Upper lobe of left lung (tissue), 4 donors: ENCODE measurements at regions not wholly inside any gene's neighbourhood (a gene's known extent, or its start where the extent isn't known, plus 50 kb on each side); places are given as distances from the start of the nearest gene placed in this dataset.

ENCODE experiments used
- POLR2A ChIP-seq, 4 donors: fragments of 450-650 bp; IDR thresholded peaks; one replicate each; pipeline ENCODE4 v1.5.1; 2016 to 2017; ENCODE audit warnings: antibody characterized with exemption in 4 of 4, mild to moderate bottlenecking in 2 of 4
- TF ChIP-seq, protein P1 (sequence below), 6 experiments: fragments of 450-650 bp in 4 of 6; fragments of 200-600 bp in 2 of 6; sonication (generic) in 2 of 6; IDR thresholded peaks; one replicate each; pipeline ENCODE4 v1.5.1; 2016 to 2019; ENCODE audit warnings: antibody characterized with exemption in 6 of 6

DNA sequence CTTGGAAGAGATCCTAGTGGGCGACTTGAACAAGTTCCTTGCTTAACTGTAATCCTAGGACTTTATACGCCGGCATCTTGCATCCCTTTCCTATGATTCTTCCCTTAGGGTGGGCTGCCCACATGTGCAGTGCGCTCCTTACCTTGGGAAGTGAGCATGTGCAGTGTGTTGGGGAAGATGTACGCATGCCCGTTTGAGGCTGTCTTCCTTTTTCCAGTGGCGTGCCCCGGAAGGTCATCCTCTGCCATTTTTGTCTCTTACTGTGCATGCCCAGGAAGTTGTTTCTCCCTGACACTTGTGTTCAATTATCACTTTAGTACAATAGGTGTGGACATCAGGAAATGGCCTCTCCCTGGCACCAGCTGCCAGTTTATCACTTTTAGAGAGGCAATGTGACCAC, 936.5 kb downstream of the TBC1D22A start:
- TF ChIP-seq POLR2A (IDR thresholded peaks at IDR 0.05): no peak
- TF ChIP-seq, protein P1, sequence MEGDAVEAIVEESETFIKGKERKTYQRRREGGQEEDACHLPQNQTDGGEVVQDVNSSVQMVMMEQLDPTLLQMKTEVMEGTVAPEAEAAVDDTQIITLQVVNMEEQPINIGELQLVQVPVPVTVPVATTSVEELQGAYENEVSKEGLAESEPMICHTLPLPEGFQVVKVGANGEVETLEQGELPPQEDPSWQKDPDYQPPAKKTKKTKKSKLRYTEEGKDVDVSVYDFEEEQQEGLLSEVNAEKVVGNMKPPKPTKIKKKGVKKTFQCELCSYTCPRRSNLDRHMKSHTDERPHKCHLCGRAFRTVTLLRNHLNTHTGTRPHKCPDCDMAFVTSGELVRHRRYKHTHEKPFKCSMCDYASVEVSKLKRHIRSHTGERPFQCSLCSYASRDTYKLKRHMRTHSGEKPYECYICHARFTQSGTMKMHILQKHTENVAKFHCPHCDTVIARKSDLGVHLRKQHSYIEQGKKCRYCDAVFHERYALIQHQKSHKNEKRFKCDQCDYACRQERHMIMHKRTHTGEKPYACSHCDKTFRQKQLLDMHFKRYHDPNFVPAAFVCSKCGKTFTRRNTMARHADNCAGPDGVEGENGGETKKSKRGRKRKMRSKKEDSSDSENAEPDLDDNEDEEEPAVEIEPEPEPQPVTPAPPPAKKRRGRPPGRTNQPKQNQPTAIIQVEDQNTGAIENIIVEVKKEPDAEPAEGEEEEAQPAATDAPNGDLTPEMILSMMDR (IDR thresholded peaks at IDR 0.05): no peak
